Karpas-422 (cell line): ENCODE measurements at regions not wholly inside any gene's neighbourhood (a gene's known extent, or its start where the extent isn't known, plus 50 kb on each side); places are given as distances from the start of the nearest gene placed in this dataset.
"Not testable (repeated sequence)": the region's sequence is repeated elsewhere in the genome, so short reads cannot be mapped to it uniquely, and the experiment has no call there.

Experiments used
- DNase-seq: peaks from one replicate; pipeline ENCODE4 v3.0.0-alpha.2; 2015
- H2AFZ ChIP-seq: fragments of 200-600 bp; sonication (generic); 2 replicates; pipeline ENCODE4 v1.6.1; 2014; ENCODE audit warnings: antibody characterized with exemption, low read length, mixed read lengths
- H3K27ac ChIP-seq: fragments of 200-600 bp; sonication (generic); 2 replicates; pipeline ENCODE4 v1.5.1; 2014; ENCODE audit warnings: mild to moderate bottlenecking, low read length, moderate library complexity
- H3K27me3 ChIP-seq: fragments of 200-600 bp; sonication (generic); 2 replicates; pipeline ENCODE4 v1.6.1; 2014; ENCODE audit warnings: low read length, mixed read lengths
- H3K36me3 ChIP-seq: fragments of 200-600 bp; sonication (generic); 2 replicates; pipeline ENCODE4 v1.6.1; 2014; ENCODE audit warnings: low read length, mixed read lengths; ENCODE audit not compliant: insufficient read depth
- H3K4me1 ChIP-seq: fragments of 200-600 bp; sonication (generic); 2 replicates; pipeline ENCODE4 v1.6.1; 2014; ENCODE audit warnings: mild to moderate bottlenecking, low read length, mixed read lengths
- H3K4me2 ChIP-seq: fragments of 200-600 bp; sonication (generic); 2 replicates; pipeline ENCODE4 v1.6.1; 2014; ENCODE audit warnings: low read length, low read depth, mild to moderate bottlenecking; ENCODE audit not compliant: poor library complexity, severe bottlenecking
- H3K4me3 ChIP-seq: fragments of 200-600 bp; sonication (generic); 2 replicates; pipeline ENCODE4 v1.5.1; 2014; ENCODE audit warnings: mild to moderate bottlenecking, antibody characterized with exemption, low read length, mixed read lengths
- H3K79me2 ChIP-seq: fragments of 200-600 bp; sonication (generic); 2 replicates; pipeline ENCODE4 v1.6.1; 2014; ENCODE audit warnings: mild to moderate bottlenecking, low read length, mixed read lengths
- H3K9ac ChIP-seq: fragments of 200-600 bp; sonication (generic); 2 replicates; pipeline ENCODE4 v1.6.0; 2014; ENCODE audit warnings: low read length
- H3K9me2 ChIP-seq: fragments of 200-600 bp; sonication (generic), shearing (Covaris generic); replicated peaks from 2 replicates; pipeline ENCODE4 v1.6.0; 2014; ENCODE audit warnings: mild to moderate bottlenecking, low read length, moderate library complexity; ENCODE audit not compliant: insufficient read depth
- H3K9me3 ChIP-seq: fragments of 300-700, 200-600 bp; sonication (generic); 2 replicates; pipeline ENCODE4 v1.6.1; 2014; ENCODE audit warnings: low read length, mixed read lengths
- H4K20me1 ChIP-seq: fragments of 200-600 bp; sonication (generic); 2 replicates; pipeline ENCODE4 v1.6.1; 2014; ENCODE audit warnings: mild to moderate bottlenecking, antibody characterized with exemption, low read length, low read depth; ENCODE audit not compliant: insufficient read depth

DNA sequence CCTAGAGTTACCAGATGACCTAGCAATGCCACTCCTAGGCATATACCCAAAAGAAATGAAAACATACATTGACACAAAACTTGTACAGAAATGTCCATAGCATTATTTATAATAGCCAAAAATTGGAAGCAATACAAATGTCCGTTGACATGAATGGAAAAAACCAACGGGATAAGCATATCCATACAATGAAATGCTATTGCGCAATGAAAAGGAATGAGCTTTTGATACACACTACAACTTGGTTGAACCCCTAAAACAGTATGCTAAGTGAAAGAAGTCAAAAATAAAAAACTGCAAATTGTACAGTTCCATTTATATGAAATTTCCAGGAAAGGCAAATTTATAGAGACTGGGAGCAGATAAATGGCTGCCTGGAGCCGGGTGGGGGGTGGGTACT is 90.6 kb upstream of the G2E3 start:
- Histone ChIP-seq H3K9ac (no peak overlapping the region), H3K9me2 (no peaks in the 10 kb centered on the region), H3K4me1 (no peaks in the 10 kb centered on the region), H2AFZ (no peak overlapping the region), H3K4me3 (no peak overlapping the region), H3K4me2 (no peak overlapping the region), H3K27me3 (no peaks in the 10 kb centered on the region), H3K9me3 (no peaks in the 10 kb centered on the region), H4K20me1 (no peaks in the 10 kb centered on the region), H3K79me2 (no peaks in the 10 kb centered on the region), H3K27ac (no peak overlapping the region), H3K36me3 (no peaks in the 10 kb centered on the region)
- no peak for DNase-seq

DNA sequence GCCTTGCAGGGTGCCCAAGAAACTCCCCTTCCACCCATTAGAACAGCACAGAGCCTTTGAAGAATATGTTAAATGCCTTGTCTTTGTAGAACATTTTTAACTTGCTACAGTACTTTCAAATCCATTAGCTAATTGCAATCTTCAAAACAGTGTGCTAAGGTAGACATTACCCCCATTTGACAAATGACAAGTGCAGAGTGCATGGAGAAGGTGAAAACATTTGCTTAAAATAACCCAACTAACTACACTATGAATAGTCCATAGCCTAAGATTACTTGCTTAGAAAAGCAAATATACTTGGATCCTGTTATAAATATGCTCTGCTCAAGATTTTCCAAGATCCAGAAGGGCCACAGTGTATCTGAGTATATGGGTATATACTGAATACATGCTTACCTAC is 87.0 kb upstream of the G2E3 start:
- H4K20me1 ChIP-seq: no peaks in the 10 kb centered on the region
- no peaks in the 10 kb centered on the region for H3K36me3 ChIP-seq
- H3K9me2 ChIP-seq: no peaks in the 10 kb centered on the region
- DNase-seq: no peak
- H3K79me2 ChIP-seq: no peaks in the 10 kb centered on the region
- no peak overlapping the region for H3K27ac ChIP-seq
- H3K9me3 ChIP-seq: no peaks in the 10 kb centered on the region
- H3K4me1 ChIP-seq: no peaks in the 10 kb centered on the region
- no peaks in the 10 kb centered on the region for H3K27me3 ChIP-seq
- no peak overlapping the region for H2AFZ ChIP-seq
- H3K9ac ChIP-seq: no peak overlapping the region
- no peak overlapping the region for H3K4me3 ChIP-seq
- no peak overlapping the region for H3K4me2 ChIP-seq

DNA sequence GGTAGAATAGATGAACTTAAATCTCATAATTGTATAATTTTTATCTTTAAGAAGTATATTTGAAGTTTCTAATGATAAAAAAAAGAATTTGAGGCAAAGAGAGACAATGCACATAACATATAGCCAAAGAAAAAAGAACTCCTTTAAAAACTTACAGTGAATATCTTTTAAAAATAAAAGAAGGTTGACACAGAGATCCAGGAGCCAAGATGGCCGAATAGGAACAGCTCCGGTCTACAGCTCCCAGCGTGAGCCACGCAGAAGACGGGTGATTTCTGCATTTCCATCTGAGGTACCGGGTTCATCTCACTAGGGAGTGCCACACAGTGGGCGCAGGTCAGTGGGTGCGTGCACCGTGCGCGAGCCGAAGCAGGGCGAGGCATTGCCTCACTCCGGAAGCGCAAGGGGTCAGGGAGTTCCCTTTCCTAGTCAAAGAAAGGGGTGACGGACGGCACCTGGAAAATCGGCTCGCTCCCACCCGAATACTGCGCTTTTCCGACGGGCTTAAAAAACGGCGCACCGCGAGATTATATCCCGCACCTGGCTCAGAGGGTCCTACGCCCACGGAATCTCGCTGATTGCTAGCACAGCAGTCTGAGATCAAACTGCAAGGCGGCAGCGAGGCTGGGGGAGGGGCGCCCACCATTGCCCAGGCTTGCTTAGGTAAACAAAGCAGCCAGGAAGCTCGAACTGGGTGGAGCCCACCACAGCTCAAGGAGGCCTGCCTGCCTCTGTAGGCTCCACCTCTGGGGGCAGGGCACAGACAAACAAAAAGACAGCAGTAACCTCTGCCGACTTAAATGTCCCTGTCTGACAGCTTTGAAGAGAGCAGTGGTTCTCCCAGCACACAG is 84.9 kb upstream of the G2E3 start:
- H3K79me2 ChIP-seq, H3K9me3 ChIP-seq, DNase-seq, H3K4me1 ChIP-seq, H3K4me2 ChIP-seq, H3K27me3 ChIP-seq, H2AFZ ChIP-seq, H4K20me1 ChIP-seq, H3K36me3 ChIP-seq, H3K9me2 ChIP-seq, H3K27ac ChIP-seq, H3K9ac ChIP-seq, H3K4me3 ChIP-seq: not testable (repeated sequence)

DNA sequence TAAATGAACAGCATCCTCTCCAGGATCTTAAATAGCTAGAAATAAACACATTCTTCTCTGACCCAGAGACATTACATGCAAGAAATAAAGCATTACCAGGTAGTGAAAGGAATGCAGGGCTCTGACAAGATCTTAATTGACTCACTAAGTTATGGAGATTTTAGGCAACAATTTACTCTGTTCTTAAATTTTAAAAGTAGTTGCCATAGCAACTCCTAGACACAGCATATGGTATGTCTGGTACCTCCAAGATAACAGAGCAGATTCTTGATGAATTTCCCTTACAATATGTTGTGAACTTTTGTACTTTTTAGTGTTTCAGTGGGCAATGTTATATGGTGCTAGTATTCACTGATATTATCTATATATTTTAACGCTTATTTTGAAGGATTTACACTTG is 76.7 kb upstream of the G2E3 start:
- Histone ChIP-seq H3K9ac (no peak overlapping the region), H3K79me2 (no peaks in the 10 kb centered on the region), H3K36me3 (no peaks in the 10 kb centered on the region), H3K4me3 (no peak overlapping the region), H3K27ac (no peak overlapping the region), H3K4me1 (no peaks in the 10 kb centered on the region), H2AFZ (no peak overlapping the region), H3K9me3 (no peaks in the 10 kb centered on the region), H3K27me3 (no peaks in the 10 kb centered on the region), H3K9me2 (no peaks in the 10 kb centered on the region), H3K4me2 (no peak overlapping the region), H4K20me1 (no peaks in the 10 kb centered on the region)
- no peak for DNase-seq

DNA sequence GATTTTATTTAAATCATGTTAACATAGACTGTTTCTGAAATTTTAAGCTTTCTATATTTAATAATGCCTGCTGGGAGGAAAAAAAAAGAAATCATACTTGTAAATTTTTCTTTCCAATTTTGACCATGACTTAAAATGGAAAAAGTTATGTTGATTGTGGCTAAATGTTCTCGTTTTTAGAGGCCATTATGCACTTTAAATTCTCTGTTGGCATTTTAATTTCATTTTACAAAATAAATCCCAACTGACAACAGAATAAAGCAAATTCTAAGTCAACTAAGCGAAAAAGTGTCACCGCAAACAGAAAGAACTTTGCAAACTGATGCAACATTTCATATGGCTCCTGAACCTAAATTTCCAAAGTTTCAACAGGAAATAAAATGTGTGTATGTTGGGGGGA is 74.8 kb upstream of the G2E3 start:
- Histone ChIP-seq H4K20me1 (no peaks in the 10 kb centered on the region), H3K9ac (no peak overlapping the region), H3K36me3 (no peaks in the 10 kb centered on the region), H3K27me3 (no peaks in the 10 kb centered on the region), H2AFZ (no peak overlapping the region), H3K9me2 (no peaks in the 10 kb centered on the region), H3K4me2 (no peak overlapping the region), H3K27ac (no peak overlapping the region), H3K79me2 (no peaks in the 10 kb centered on the region), H3K4me3 (no peak overlapping the region), H3K4me1 (no peaks in the 10 kb centered on the region), H3K9me3 (no peaks in the 10 kb centered on the region)
- no peak for DNase-seq

DNA sequence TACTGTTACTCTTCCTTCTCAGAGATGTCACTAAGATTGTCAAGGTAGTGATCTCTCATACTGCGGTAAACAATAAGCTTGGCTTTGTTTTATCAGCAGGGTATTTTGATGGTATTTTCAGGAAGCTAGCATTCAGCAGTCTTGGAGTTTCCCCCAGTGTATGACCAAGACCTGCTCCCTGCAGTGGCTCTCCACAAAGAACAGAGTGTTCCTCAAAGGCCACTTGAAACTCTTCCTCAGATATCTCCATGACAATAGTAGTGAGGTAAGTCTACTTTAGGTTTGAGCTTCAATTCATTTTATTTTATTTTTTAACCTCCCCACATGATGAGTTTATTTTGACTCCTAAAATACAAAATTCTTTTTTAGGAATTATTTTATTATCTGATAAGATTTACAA is 74.0 kb upstream of the G2E3 start:
- no peak overlapping the region for H3K9ac ChIP-seq
- no peaks in the 10 kb centered on the region for H3K36me3 ChIP-seq
- DNase-seq: no peak
- H2AFZ ChIP-seq: no peak overlapping the region
- no peaks in the 10 kb centered on the region for H3K4me1 ChIP-seq
- no peak overlapping the region for H3K27ac ChIP-seq
- H4K20me1 ChIP-seq: no peaks in the 10 kb centered on the region
- H3K27me3 ChIP-seq: no peaks in the 10 kb centered on the region
- no peak overlapping the region for H3K4me2 ChIP-seq
- H3K9me3 ChIP-seq: no peaks in the 10 kb centered on the region
- no peak overlapping the region for H3K4me3 ChIP-seq
- H3K79me2 ChIP-seq: no peaks in the 10 kb centered on the region
- H3K9me2 ChIP-seq: no peaks in the 10 kb centered on the region

DNA sequence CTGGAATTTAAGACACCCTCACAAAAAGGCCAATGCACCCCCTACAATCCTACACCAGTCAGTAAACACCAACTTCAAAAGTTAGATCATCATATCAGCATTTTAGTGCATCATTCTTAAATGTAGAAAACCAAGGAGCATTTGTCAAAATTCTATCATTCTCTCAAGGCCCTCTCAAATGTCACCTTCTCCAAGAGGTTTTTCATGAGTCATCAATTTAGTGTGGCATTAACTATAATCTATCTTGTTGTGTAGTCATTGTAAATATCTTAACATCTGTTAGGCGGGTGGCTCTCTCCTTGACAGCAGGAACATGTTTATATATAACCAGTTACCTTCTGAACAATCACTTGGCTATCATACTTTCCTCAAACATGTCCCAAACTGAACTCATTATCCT is 62.1 kb upstream of the G2E3 start:
- Histone ChIP-seq H3K79me2 (no peaks in the 10 kb centered on the region), H2AFZ (no peak overlapping the region), H3K27me3 (no peaks in the 10 kb centered on the region), H3K4me3 (no peak overlapping the region), H4K20me1 (no peaks in the 10 kb centered on the region), H3K4me2 (no peak overlapping the region), H3K27ac (no peak overlapping the region), H3K36me3 (no peaks in the 10 kb centered on the region), H3K9me2 (no peaks in the 10 kb centered on the region), H3K9me3 (no peaks in the 10 kb centered on the region), H3K4me1 (no peaks in the 10 kb centered on the region), H3K9ac (no peak overlapping the region)
- no peak for DNase-seq

DNA sequence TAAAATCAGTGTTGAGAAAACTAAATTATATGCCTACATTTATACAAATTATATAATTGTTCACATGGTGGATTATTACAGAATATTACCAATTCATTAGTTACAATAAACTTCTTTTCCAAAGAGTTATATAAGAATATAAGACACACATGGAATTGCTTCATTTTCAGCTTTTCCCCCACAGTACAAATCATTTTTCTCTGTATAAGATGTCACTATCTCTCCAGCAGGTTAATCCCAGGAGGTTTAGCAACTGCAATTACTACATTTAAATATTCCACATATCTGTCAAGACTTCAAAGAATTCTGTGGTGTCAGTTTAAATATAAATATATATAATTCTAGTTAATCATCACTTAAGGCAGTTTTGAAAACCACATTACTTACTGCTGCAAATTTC is 59.6 kb upstream of the G2E3 start:
- Histone ChIP-seq H3K9me2 (no peaks in the 10 kb centered on the region), H3K9me3 (no peaks in the 10 kb centered on the region), H3K4me2 (no peak overlapping the region), H3K27me3 (no peaks in the 10 kb centered on the region), H3K79me2 (no peaks in the 10 kb centered on the region), H4K20me1 (no peaks in the 10 kb centered on the region), H3K4me3 (no peak overlapping the region), H2AFZ (no peak overlapping the region), H3K36me3 (no peaks in the 10 kb centered on the region), H3K27ac (no peak overlapping the region), H3K4me1 (no peaks in the 10 kb centered on the region), H3K9ac (no peak overlapping the region)
- DNase-seq: no peak
